Spleen (tissue), 11 donors: ENCODE measurements at regions not wholly inside any gene's neighbourhood (a gene's known extent, or its start where the extent isn't known, plus 50 kb on each side); places are given as distances from the start of the nearest gene placed in this dataset.

ENCODE experiments used
- DNase-seq: peaks from one replicate; pipeline ENCODE4 v3.0.0-alpha.2; 2020
- H3K27ac ChIP-seq, 8 donors: fragments of 200-600 bp; sonication (generic) in 7 of 8; 1 replicate in 4 of 8; 2 replicates in 4 of 8; pipeline versions ENCODE4 v1.5.0 to v1.8.0; 2016 to 2021; ENCODE audit warnings: inconsistent platforms in 4 of 8, mild to moderate bottlenecking in 4 of 8, moderate library complexity in 1 of 8
- H3K27me3 ChIP-seq, 7 donors: fragments of 200-600 bp; sonication (generic) in 6 of 7; replicated peaks in 1 of 7; 1 replicate in 4 of 7; 2 replicates in 3 of 7; pipeline versions ENCODE4 v1.5.0 to v1.8.0; 2016 to 2021; ENCODE audit warnings: inconsistent platforms in 3 of 7, mild to moderate bottlenecking in 1 of 7
- H3K36me3 ChIP-seq, 6 donors: fragments of 200-600 bp; sonication (generic) in 5 of 6; 1 replicate in 4 of 6; 2 replicates in 2 of 6; pipeline versions ENCODE4 v1.5.0 to v1.8.0; 2016 to 2021; ENCODE audit warnings: inconsistent platforms in 2 of 6
- H3K4me1 ChIP-seq, 6 donors: fragments of 200-600 bp; sonication (generic) in 5 of 6; 1 replicate in 3 of 6; 2 replicates in 3 of 6; pipeline versions ENCODE4 v1.5.0 to v1.8.0; 2016 to 2021; ENCODE audit warnings: inconsistent platforms in 3 of 6
- H3K4me3 ChIP-seq, 8 donors: fragments of 200-600 bp; sonication (generic) in 7 of 8; 1 replicate in 4 of 8; 2 replicates in 4 of 8; pipeline versions ENCODE4 v1.5.0 to v1.8.0; 2016 to 2021; ENCODE audit warnings: inconsistent platforms in 4 of 8, mild to moderate bottlenecking in 4 of 8, moderate library complexity in 2 of 8
- H3K9me3 ChIP-seq, 8 donors: fragments of 200-600 bp; sonication (generic) in 7 of 8; 1 replicate in 4 of 8; 2 replicates in 4 of 8; pipeline versions ENCODE4 v1.5.0 to v1.8.0; 2016 to 2021; ENCODE audit warnings: inconsistent platforms in 4 of 8
- POLR2A ChIP-seq, 3 donors: fragments of 450-650 bp; IDR thresholded peaks; one replicate each; pipeline ENCODE4 v1.5.1; 2017; ENCODE audit warnings: antibody characterized with exemption in 3 of 3, mild to moderate bottlenecking in 1 of 3
- POLR2AphosphoS5 ChIP-seq, 3 donors: sonication (generic); formaldehyde crosslinking; IDR thresholded peaks; one replicate each; pipeline ENCODE4 v1.5.1; 2017; ENCODE audit warnings: antibody characterized with exemption in 3 of 3
- WGBS, 5 donors: extraction: QIAGEN DNeasy Blood & Tissue Kit in 3 of 5; methylation state at CpG; one replicate each; pipeline versions ENCODE4 v1.1.5 to v1.1.7; 2013 to 2018; 5-methylcytosine and 5-hydroxymethylcytosine counted together
- intact Hi-C: fragments of 100-400 bp; cut with DNase I; formaldehyde crosslinking; loops from one replicate; pipeline ENCODE4 v1.15.0; 2023; ENCODE audit warnings: low total_unique reads
- TF ChIP-seq, protein P1 (sequence below), 11 experiments: fragments of 200-600 bp in 7 of 11; fragments of 450-650 bp in 4 of 11; sonication (generic) in 4 of 11; IDR thresholded peaks in 8 of 11; conservative IDR thresholded peaks in 3 of 11; 1 replicate in 7 of 11; 2 replicates in 4 of 11; pipeline versions ENCODE4 v1.4.0 to v1.8.0; 2016 to 2021; ENCODE audit warnings: antibody characterized with exemption in 11 of 11, inconsistent platforms in 4 of 11, mild to moderate bottlenecking in 1 of 11
- donor health status: healthy with polysubstance abuse.
- donor health status: DM: no; HTN: no; CAD: no; lungs with moderate emphysema.
- donor health status: DM: no; HTN: no; CAD: no.
- donor health status: Bipolar disorder and iron deficiency.
- donor health status: healthy.
- donor health status: DM: no; HTN: no; CAD: no.
- donor health status: DM: yes; HTN: yes; CAD: no.

DNA sequence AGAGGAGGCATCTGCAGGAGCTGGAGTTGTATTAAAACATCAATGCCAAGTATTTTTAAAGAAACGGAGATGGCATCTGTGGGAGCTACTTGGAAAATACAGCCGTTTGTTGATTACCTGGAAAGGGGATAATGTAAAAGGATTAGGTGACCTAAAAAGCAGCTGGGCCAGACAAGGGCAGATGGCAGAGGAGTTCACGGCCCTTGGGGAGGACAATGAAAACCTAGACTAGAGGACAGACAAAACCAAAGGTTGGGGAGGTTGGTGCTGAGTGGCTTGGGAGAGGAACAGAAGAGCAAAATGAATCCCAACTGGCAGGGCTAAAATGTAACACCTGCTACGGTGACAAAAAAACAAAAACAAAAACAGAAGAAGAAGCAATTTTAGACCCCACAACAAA lies 260.5 kb upstream of the JARID2 start:
- Histone ChIP-seq H3K4me1 (peaks cover 0 to 9% (median 0%) of the 10 kb centered on the region in 6 donors), H3K27me3 (no peaks in the 10 kb centered on the region), H3K27ac (no peak overlapping the region), H3K36me3 (no peaks in the 10 kb centered on the region), H3K4me3 (no peak overlapping the region), H3K9me3 (no peaks in the 10 kb centered on the region)
- intact Hi-C loops: no loop called here
- WGBS, 5 donors: 80 to 96% (median 91%) methylated on average over 4 of the region's 4 CpGs
- TF ChIP-seq, protein P1, sequence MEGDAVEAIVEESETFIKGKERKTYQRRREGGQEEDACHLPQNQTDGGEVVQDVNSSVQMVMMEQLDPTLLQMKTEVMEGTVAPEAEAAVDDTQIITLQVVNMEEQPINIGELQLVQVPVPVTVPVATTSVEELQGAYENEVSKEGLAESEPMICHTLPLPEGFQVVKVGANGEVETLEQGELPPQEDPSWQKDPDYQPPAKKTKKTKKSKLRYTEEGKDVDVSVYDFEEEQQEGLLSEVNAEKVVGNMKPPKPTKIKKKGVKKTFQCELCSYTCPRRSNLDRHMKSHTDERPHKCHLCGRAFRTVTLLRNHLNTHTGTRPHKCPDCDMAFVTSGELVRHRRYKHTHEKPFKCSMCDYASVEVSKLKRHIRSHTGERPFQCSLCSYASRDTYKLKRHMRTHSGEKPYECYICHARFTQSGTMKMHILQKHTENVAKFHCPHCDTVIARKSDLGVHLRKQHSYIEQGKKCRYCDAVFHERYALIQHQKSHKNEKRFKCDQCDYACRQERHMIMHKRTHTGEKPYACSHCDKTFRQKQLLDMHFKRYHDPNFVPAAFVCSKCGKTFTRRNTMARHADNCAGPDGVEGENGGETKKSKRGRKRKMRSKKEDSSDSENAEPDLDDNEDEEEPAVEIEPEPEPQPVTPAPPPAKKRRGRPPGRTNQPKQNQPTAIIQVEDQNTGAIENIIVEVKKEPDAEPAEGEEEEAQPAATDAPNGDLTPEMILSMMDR (IDR thresholded peaks at IDR 0.05 in 8 of 11, conservative IDR thresholded peaks at IDR 0.05 in 3 of 11): no peak
- TF ChIP-seq POLR2A (IDR thresholded peaks at IDR 0.05) (no peak), POLR2AphosphoS5 (IDR thresholded peaks at IDR 0.05) (no peak)
- DNase-seq: no peak

DNA sequence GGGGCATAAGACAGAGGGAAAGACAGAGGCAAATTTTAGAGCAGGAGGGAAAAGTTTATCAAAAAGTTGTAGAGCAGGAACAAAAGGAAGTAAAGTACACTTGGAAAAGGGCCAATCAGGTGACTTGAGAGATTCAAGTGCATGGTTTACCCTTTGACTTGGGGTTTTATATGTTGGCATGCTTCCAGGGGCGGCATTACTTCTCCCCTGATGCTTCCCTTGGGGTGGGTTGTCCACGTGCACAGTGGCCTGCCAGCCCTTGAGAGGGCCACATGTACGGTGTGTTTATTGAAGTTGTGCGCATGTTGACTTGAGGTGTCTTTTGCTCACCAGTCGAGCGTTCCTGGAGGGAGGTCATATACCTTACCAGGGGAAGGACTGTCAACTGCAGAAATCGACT lies 259.5 kb upstream of the JARID2 start:
- Histone ChIP-seq H3K36me3 (no peaks in the 10 kb centered on the region), H3K27me3 (no peaks in the 10 kb centered on the region), H3K9me3 (no peaks in the 10 kb centered on the region), H3K27ac (no peak overlapping the region), H3K4me3 (no peak overlapping the region), H3K4me1 (peaks cover 0 to 9% (median 0%) of the 10 kb centered on the region in 6 donors)
- TF ChIP-seq POLR2AphosphoS5 (IDR thresholded peaks at IDR 0.05) (no peak), POLR2A (IDR thresholded peaks at IDR 0.05) (no peak)
- TF ChIP-seq, protein P1 (IDR thresholded peaks at IDR 0.05 in 8 of 11, conservative IDR thresholded peaks at IDR 0.05 in 3 of 11): no peak
- intact Hi-C loops: no loop called here
- 76 to 84% (median 83%) methylated on average over 7 of the region's 7 CpGs for WGBS, 5 donors
- DNase-seq: no peak

DNA sequence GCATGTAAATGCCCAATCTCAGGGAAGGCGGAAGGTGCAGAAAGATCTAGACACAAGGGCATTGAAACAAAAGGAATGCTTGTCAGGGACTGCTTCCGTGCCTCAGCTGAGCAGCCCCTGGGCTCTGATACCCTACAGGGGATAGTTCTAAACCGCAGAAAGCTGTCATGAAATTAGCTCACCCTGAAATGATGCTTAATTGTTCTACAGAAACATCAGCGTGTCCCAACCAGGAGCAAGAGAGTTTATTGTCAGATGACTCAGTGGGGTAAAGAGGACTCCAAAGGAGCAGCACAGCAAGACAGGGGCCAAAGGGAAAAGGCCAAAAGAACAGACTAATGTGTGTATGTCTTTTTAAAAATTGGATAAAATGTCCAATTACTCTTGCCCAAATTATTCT lies 258.4 kb upstream of the JARID2 start:
- intact Hi-C loops: no loop called here
- whole genome bisulfite sequencing, 5 donors: 90 to 98% (median 96%) methylated on average over 4 of the region's 4 CpGs
- Histone ChIP-seq H3K4me3 (no peak overlapping the region), H3K4me1 (peaks cover 0 to 9% (median 0%) of the 10 kb centered on the region in 6 donors), H3K36me3 (no peaks in the 10 kb centered on the region), H3K9me3 (no peaks in the 10 kb centered on the region), H3K27me3 (no peaks in the 10 kb centered on the region), H3K27ac (no peak overlapping the region)
- TF ChIP-seq POLR2AphosphoS5 (IDR thresholded peaks at IDR 0.05) (no peak), POLR2A (IDR thresholded peaks at IDR 0.05) (no peak)
- TF ChIP-seq, protein P1 (IDR thresholded peaks at IDR 0.05 in 8 of 11, conservative IDR thresholded peaks at IDR 0.05 in 3 of 11): no peak
- no peak for DNase-seq

DNA sequence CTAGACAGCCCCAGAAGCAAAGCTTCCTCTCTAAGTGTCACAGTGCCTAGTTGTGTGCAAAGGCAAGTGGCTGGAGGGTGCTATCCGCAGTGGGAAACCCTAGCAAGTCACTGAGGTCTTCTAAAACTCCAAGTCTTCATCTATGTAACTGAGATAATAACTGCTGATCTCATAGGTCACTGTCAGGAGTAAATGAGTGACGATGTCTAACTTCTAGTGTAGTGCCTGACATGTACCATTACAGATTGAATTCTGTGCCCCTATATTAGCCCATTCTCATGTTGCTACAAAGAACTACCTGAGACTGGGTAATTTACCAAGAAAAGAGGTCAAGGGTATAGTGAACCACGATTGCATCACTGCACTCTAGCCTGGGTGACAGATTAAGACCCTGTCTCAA lies 253.5 kb upstream of the JARID2 start:
- H3K36me3 ChIP-seq: no peaks in the 10 kb centered on the region
- H3K4me3 ChIP-seq: no peak overlapping the region
- TF ChIP-seq POLR2AphosphoS5 (IDR thresholded peaks at IDR 0.05) (no peak), POLR2A (IDR thresholded peaks at IDR 0.05) (no peak)
- TF ChIP-seq, protein P1 (IDR thresholded peaks at IDR 0.05 in 8 of 11, conservative IDR thresholded peaks at IDR 0.05 in 3 of 11): no peak
- no peak overlapping the region for H3K27ac ChIP-seq
- no peaks in the 10 kb centered on the region for H3K4me1 ChIP-seq
- DNase-seq: no peak
- 79 to 94% (median 91%) methylated on average over 3 of the region's 3 CpGs for WGBS, 5 donors
- intact Hi-C loops: no loop called here
- no peaks in the 10 kb centered on the region for H3K9me3 ChIP-seq
- no peaks in the 10 kb centered on the region for H3K27me3 ChIP-seq
